DMS153 treated with DMSO at 0.1 percent for 48 hours (cell line): ENCODE measurements at regions not wholly inside any gene's neighbourhood (a gene's known extent, or its start where the extent isn't known, plus 50 kb on each side); places are given as distances from the start of the nearest gene placed in this dataset.

ENCODE experiments used
- DNase-seq: peaks from one replicate; lab custom pipeline; 2025; ENCODE audit not compliant: unreplicated experiment; lab: John Stamatoyannopoulos, UW

DNA sequence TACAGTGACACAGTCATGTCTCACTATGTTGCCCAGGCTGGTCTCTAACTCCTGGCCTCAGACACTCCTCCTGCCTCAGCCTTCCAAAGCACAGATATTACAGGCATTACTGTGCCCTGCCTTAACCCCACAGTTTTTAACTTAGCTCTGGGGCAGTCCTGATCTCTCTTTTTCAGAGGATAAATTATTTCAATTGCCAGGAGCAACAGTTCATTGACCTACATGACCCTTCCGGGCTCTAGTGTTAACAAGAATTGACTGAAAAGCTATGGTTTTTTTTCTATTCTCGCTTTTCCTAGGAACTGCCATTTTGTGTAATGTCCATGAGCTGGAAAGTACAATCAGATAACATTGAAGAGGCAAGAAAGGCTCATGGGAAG lies 92.8 kb downstream of the HNRNPLL start:
- DNase-seq, result no peak

DNA sequence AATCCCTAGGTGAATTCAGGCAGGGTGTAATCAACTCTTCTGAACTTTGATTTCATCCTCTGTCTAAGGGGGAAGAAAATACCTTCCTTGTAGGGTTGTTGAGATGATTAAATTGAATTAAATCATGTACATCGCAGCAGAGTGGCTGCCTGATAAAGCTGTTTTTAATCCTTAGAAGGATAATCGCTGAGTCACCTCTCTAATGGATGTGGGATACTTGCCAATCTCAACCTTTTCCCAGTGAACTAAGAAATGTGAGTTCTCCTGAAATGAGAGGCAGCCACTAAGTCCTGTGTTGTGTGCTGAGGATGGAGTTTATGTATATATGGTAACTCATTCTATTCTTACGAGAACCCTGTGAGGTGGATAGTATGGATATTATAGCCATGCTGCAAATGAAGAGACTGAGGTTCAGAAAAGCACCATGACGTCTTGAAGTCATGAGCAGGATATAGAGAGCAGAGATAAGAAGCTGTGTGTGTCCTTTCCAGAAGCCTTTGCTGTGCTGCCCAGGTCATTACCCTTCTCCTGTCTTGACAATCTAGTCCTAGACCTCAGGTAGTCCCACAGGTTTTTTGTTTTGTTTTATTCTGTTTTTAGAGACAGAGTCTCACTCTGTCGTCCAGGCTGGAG lies 93.3 kb downstream of the HNRNPLL start:
- DNase-seq, result no peak

DNA sequence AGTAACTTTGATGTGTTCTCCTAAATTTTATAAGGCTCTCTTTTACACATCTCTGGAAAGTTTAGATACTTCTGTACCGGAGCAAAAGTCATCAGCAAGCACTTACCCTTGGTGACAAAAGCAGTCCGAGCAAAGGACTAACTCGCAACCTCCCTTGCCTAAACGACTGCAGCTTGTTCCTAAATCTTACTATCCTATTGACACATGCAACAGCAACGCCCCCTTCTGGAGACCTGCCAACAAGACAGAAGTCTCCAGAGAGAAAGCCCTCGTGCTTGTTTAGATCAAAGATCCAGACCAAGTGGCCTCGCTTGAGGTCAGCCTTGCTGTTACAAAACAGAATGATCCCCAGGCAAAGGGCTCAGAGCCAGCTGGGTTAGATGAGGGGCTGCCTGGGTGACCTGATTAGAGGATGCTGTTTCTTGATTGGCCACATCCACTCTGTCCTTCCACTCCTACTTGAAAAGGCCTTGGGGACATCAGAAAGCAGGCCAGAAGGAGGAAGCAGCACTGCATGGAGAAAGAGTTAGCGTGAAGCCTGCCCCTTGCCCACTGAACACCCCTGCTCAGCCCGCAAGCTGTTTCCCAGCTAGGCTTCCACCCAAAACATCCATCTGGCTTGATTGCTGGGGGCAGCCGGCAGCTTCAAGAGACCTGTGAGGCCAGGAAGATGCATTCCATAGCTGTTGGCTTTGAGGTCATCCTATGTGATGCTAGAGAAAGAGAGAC lies 94.3 kb downstream of the HNRNPLL start:
- DNase-seq, result peak; percentile 59

DNA sequence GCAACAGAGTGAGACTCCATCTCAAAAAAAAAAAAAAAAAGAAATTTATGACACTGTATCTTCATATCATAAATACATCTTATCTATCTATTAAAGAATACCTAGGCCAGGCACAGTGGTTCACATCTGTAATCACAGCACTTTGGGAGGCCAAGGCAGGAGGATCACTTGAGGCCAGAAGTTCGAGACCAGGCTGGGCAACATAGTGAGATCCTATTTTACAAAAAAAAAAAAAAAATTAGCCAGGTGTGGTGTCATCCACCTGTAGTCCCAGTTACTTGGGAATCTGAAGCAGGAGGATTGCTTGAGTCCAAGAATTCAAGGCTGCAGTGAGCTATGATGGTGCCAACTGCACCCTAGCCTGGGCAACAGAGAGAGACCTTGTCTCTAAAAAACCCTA lies 95.0 kb downstream of the HNRNPLL start:
- no peak for DNase-seq

DNA sequence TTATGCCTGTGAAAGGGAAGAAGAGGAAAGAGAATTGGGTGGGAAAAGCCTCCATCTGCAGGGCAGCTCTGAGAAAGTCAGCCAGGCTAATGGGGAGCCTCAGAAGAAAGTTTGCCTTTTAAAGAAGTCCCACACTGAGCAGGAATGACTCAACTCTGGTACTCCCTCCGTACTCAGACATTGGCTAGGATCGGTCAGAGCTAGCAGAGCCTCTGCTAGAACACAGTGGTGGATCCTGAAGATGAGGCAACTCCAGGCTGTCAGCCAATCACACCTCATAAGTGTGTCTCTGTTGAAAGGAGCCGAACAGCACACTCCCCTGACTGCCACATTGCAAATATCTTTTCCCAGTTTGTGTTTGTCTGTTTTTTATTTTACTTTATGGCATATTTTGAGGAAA lies 96.9 kb downstream of the HNRNPLL start:
- no peak for DNase-seq

DNA sequence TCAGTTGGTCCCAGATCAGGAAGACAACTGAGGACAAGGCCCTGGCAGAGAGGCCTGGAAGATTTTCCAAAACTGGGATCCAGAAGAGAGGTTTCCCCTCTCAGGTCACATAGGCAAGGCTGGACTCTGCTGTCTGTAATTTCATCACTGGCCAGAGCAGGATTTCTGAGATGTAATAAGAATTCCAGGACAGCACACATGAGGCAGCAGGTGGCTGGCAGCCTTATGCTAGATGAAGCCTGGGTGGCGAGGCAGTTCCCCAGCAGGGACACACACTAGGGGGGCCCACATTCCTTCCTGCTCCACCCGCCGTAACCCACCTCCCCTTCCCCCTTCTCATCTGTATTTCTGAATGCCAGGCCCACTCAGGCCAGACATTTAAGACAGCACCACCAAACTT lies 98.6 kb downstream of the HNRNPLL start:
- DNase-seq, result no peak

DNA sequence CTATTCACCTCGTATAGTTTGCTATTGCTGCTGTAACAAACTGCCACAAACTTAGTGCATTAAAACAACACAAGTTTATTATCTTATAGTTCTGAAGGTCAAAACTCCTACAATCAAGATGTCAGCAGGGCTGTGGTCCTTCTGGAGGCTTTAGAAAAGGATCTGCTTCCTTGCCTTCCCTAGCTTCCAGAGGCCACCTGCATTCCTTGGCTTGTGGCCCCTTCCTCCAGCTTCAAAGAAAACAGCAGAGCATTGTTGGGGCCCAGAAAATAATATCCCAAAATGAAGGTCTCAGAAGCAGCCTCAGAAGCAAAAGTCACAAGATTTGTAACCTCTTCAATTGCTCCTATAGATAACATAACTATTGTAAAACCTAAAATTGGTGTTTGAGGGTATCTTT lies 100.6 kb downstream of the HNRNPLL start:
- no peak for DNase-seq

DNA sequence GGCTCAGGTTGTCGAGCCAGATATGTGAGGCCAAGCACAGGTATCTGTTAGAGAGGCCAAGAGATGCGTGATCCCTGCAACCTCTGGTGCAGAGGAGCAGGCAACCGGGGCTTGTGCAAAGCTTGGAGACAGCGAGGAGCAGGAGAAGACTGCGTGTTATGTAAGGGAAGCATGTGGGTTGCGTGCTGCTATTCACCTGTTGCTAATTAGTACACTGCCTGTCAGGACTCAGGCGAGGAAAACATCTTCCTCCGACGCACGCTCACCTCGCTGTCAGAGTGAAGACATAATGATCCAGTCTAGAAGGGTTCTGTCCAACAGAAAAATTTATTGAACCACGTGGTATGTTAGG lies 102.5 kb downstream of the HNRNPLL start:
- DNase-seq, result no peak

DNA sequence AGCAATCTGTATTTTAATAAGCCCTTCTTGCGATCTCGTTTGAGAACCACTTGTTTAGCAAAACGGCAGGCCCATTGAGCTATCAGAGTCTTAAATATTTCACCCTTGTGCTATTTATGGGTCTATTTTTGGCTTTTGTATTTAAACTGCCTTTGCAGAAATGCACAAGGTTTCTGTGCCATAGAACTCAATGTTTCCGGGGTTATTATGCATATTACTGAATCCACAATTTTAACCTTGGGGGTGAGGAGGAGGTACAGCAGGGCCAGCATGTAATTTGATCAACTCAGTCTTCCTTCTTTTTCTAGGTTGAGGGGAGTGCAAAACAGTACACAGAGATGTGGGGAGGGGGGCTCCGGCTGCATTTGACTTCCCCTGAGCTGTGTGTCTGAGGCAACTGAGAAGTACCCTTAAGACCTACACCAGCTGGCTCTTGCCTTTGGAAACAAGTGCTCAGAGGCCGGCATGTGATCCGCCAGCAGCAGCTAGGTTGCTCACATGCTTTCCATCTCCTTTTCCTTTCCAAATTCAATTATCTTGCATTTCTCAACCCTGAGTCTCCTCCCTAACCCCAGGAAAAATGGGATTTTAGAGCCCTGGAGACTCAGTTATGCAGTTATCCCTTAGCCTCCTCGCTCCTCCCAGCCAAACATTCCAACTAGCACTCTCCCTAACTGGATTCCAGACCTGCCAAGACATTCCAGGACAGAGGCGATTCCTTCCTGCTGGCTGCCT lies 103.0 kb downstream of the HNRNPLL start:
- DNase-seq, result no peak

DNA sequence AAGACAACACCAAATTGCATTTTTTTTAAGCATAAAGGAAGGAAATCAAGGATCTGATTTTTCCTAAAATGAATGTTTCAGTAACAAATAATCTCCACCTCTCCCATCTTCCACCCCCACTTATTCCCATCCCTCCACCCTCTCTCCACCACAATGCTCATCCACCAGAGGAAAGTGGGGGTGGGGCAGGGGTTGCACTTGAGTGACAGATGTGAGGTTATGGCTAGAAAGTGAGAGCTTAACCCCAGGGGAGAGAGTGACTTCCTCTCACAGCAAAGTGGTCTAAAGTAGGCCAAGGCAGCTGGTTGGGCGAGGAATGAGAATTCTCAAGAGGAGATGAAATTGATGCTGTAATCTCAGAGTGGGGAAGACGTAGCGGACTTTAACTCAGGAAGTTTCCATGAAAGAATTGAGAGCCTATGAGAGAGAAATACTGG lies 104.7 kb downstream of the HNRNPLL start:
- no peak for DNase-seq

DNA sequence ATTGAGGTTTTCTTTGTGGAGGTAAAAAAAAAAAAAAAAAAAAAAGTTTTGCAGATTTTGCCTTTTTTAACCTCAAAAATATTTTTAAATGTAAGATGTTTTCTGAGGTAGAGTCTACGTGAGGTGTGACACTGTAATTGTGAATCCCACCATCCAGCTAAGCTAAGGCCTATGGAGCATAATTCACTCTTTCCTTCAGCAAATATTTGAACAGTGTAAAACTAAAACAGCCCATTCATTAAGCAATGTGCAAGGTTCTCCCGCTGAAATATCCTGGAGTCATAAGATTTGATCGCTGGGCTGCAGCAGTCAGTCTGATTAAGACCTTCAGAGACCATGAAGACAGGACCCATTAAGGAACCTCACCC lies 105.1 kb downstream of the HNRNPLL start:
- DNase-seq, result peak; percentile 14

DNA sequence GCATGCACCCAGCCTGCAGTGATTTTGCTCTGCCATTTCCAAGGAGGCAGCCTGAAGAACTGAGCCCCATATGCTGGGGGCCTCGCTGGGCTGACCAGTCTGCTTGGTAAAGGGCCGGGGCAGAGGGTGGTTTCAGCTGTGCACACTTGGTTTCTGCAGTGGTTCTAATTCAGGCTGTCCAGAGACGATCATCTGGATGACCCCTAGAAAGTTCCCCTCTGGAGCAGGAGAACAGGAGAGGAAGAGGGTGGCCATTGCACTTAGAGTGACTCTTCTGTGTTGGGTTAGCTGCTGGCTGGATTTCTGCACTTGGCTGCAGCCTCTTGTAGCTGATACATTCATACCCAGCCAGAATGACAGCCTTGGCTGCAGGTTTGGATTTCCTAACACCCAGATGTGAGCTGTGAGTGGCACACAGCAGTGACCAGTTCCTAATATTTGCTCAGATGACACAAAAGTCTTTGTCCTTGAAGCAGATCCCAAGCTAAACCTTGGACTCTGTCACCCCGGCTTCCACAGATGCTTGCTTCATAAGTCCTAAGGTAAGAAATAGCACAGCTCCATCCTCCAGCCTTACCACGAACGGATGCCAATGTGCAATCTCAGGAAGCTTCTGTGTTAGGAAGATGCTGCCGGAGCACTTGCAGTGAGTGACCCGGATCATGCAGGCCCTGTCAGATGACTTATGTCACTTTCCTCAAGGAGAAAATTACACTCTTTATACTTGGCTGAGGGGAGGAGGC lies 105.6 kb downstream of the HNRNPLL start:
- DNase-seq, result no peak

DNA sequence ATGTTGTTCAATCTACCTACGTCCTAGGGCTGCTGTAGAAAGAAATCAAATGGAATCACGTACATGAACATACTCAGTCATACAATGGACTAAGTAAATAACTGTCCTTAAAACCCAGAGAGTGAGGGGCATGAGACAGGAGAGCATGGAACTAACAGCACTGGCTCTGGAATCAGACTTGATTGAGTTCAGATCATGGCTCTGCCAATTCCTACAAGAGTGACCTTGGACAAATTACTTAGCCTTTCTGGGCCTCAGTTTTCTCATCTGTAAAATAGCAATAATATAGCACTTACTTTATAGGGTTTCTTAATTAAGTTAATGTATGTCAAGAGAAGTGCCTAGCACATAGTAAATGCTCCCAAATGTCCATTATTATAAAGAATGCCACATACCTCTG lies 106.8 kb downstream of the HNRNPLL start:
- no peak for DNase-seq

DNA sequence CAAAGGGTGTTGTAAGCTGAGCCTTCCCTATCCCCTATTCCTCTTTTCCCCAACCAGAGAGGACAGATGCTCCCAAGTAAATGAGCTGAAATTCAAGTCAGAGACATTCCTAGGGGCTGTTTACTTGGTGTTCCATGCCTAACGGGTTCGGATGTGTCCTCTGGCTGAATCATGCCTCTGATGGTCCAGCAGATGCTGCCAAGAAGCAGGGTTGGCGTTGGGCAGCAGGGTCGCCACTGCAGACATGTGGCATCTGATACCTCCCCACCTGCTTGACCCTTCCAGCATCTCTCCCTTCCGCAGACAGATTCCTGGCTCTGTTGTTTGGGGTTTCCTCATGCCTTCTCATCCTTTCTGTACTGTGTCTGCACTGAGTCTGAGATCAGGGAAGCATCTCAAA lies 108.3 kb downstream of the HNRNPLL start:
- no peak for DNase-seq

DNA sequence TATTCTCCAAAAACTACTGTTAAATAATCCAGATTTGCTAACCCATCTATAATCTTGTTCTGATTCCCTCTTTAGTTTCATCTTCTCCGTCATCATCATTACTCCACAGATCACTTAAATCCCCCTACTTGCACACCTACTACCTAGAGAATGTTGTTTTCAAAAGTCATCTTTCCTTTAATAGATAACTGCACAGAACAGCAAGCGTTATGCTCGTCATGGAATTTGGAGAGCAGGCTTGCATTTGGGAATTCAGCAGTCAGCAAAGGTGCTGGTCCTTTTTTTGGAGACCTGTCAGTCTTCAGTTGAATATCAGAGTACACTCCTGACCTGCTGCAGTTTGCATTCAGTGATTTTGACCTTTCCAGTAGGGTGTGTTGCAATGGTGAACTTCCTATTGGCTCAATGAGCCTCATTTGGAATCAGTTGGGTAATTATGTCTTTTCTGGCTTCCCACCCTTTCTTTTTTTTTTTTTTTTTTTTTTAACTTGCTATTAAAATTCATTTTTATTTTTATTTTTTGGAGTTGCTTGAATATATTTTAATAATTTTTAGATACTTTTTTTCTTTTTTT lies 110.6 kb downstream of the HNRNPLL start:
- no peak for DNase-seq

DNA sequence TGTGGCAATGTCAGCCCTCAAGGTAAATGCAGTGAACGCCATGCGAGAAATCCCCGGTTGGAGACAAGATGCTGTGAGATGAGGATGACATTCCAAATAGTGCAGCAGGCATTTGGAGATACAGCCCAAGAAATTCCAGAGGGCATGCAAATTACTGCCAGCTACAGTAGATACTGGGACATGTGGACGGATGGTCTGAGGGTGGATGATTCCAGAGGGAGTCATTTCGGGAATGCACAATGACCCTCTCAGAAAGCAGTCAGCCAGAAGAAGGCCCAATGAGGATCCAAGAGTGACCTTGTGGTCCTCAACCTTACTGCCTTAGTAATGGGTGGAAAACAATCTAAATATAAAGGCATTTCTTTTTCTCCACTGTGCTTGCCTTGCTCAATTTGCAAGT lies 111.3 kb downstream of the HNRNPLL start:
- no peak for DNase-seq

DNA sequence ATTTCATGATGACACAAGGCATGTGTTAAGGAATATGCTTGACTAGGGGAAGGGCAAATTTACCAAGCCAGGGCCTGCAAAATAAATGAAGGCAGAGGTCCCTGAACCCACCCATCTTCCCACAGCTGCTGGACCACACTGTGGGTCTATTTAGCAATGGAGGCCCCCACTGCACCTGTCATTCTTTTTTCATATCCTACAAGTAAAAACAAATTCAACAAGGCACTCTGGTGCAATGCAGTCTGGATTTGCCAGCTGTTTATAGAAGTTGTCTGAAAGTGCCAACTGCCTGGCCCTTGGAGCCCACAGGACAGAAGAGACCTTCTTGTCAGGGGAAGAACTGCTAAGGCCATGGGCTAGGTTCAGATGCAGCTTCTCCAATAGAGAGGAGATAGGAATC lies 112.8 kb upstream of the ATL2 start:
- no peak for DNase-seq

DNA sequence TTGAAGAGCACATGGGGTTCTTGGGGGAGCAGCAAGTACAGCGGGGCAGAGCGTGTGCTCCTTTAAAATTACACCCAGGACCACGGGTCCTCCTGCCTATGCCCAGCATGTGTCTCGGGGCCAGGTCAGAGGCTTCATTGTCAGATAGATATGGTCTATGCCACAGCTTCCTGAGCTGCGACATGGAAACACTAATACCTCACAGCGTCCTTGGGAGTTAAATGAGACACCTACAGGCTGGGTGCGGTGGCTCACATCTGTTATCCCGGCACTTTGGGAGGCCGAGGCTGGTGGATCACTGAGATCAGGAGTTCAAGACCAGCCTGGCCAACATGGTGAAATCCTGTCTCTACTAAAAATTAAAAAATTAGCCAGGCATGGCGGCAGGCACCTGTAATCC lies 110.8 kb upstream of the ATL2 start:
- DNase-seq, result no peak

DNA sequence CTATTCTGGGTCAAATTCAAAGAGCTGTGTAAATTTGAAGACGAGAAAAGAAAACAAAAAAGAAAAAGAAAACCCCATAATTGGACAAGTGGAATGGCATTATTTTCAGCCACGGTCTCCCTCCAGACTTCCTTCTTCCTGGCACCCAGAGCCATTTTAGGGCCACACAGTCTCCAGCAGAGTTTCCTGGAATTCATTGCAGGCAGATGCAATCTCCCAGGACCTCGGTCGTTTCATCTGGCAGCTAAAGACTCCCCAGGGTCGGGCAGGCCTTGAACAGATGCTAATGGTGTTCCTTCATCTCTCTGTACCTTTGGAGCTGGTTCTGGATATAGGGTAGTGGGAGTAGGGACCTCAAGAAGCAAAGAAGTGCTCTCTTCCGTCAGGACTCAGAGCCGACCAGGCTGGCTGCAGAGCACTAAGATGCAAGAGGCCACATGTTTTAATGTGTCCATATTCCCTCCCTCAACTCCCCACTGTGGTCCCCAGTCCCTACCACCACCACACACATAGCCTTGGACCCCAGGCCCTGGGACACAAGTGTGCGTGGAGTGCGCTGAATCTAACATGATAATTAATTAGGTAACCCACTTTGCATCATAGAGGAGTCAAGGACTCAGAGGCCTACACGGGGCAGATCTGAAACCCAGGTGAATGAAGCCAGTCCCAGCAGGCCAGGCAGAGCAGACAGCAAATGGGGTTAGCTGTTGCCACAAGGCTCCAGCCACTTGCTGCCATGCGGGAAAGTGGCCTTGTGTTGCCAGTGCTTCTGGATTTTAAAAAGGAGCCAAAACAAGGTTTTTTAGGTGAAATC lies 109.3 kb upstream of the ATL2 start:
- DNase-seq, result no peak

DNA sequence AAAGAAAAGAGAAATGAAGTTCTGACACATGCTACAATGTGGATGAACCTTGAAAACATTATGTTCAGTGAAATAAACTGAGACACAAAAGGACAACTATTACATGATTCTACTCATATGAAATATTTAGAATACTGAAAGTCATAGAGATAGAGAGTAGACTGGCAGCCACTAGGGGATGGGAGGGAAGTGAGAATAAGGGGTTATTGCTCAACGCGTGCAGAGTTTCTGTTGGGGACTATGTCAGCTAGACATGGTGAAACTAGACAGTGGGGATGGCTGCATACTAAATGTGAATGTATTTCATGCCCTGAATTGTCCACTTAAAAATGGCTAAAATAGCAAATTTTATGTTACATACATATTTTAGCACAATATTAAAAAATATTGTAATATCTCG lies 108.7 kb upstream of the ATL2 start:
- DNase-seq, result no peak

DNA sequence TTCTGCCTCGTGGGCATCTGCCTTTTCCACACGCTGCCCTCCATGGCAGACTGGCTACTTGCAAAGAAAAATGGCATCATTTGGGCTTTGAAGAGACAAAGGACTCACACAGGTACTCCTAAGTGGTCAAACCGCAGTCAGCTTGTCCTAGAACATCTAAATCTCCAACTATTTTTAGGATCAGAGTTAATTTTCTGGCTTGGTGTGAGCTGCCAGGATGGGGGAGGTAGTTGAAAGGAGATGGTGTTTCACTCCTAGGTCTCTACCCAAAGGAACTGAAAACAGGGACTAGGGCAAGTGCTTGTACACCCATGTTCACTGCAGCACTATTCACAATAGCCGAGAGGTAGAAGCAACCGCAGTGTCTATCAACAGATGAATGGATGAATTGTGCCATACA lies 107.9 kb upstream of the ATL2 start:
- DNase-seq, result no peak
